ENCODE measurements at regions not wholly inside any gene's neighbourhood (a gene's known extent, or its start where the extent isn't known, plus 50 kb on each side); places are given as distances from the start of the nearest gene placed in this dataset.

DNA sequence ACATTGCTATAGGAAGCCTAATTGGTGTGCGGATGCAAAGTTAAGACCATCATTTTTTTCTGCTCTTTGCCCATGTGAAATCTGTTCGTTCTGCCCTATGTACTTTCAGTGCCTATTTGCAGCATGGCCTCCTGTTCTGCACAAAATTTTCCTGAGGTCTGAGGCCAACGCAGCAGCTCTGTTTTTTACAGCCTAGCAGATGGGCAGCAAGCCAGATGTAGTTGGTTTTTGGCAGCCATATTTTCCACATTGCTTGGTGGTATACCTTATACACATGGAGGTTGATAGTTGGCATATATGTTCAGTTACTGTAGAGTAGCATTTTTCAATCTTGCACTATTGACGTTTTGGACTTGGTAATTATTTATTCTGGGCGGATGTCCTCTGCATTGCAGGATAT lies 133.5 kb upstream of the MRPS30 start:
- in situ Hi-C loops (cut with HindIII; ENCODE audit: extremely low pct_ligation_motif_present, low pct_unique_long_range_greater_than_20kb): no loop called here

More for the DNA sequence above, 133.5 kb upstream of the MRPS30 start:
- no TSS peak for BruUV-seq (replicated peaks)
- ChIA-PET CTCF (ENCODE audit: low intra/inter-chr PET ratio, low total read pairs) (no interaction called here), POLR2A (no interaction called here)
- H3K27me3 ChIP-seq (ENCODE audit: control insufficient read depth in 1 of 2, insufficient read depth in 2 of 2, low read length in 2 of 2): no peaks in the 10 kb centered on the region
- intact Hi-C loops (cut with micrococcal nuclease; ENCODE audit: unreplicated experiment): no loop called here
- no peak overlapping the region for H3K4me3 ChIP-seq (replicated peaks in 1 of 3; ENCODE audit: insufficient read depth in 1 of 3, low read depth in 2 of 3, low read length in 3 of 3)
- no peak overlapping the region for H3K27ac ChIP-seq (ENCODE audit: extremely low read length, insufficient read depth, low read length)
- no peaks in the 10 kb centered on the region for H3K4me1 ChIP-seq (ENCODE audit: insufficient read depth, low read length)
- no peak overlapping the region for H2AFZ ChIP-seq (ENCODE audit: low read length)
- H3K9me3 ChIP-seq (ENCODE audit: low read length): peaks cover 13% of the 10 kb centered on the region
- FAIRE-seq (no peak), ATAC-seq (no peak), DNase-seq (ENCODE audit: low spot score) (no peak)
- no peaks in the 10 kb centered on the region for H3K36me3 ChIP-seq (replicated peaks in 1 of 2; ENCODE audit: control insufficient read depth in 1 of 2, insufficient read depth in 2 of 2, low read length in 2 of 2)
- no peak overlapping the region for H3K4me2 ChIP-seq (ENCODE audit: low read depth, low read length)
- no peak overlapping the region for H3K9ac ChIP-seq (ENCODE audit: insufficient read depth, low read depth, low read length)
- no peak for TF ChIP-seq ZNF646 (CRISPR knock-in tag; IDR thresholded peaks at IDR 0.05)
- no peak for TF ChIP-seq MTF2 (CRISPR knock-in tag; IDR thresholded peaks at IDR 0.05; ENCODE audit: borderline replicate concordance)
- no peak for TF ChIP-seq HMG20B (CRISPR knock-in tag; conservative IDR thresholded peaks at IDR 0.05)
- TF ChIP-seq CBX1 (IDR thresholded peaks at IDR 0.05; ENCODE audit: low read depth): no peak
- TF ChIP-seq, protein P1, sequence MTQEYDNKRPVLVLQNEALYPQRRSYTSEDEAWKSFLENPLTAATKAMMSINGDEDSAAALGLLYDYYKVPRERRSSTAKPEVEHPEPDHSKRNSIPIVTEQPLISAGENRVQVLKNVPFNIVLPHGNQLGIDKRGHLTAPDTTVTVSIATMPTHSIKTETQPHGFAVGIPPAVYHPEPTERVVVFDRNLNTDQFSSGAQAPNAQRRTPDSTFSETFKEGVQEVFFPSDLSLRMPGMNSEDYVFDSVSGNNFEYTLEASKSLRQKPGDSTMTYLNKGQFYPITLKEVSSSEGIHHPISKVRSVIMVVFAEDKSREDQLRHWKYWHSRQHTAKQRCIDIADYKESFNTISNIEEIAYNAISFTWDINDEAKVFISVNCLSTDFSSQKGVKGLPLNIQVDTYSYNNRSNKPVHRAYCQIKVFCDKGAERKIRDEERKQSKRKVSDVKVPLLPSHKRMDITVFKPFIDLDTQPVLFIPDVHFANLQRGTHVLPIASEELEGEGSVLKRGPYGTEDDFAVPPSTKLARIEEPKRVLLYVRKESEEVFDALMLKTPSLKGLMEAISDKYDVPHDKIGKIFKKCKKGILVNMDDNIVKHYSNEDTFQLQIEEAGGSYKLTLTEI (CRISPR knock-in tag; conservative IDR thresholded peaks at IDR 0.05): no peak
- H3K79me2 ChIP-seq (ENCODE audit: insufficient read depth, low read length): no peaks in the 10 kb centered on the region
- 2% methylated on average over 5 of the region's 5 CpGs for WGBS (ENCODE audit: low lambda C conversion rate)
- H4K20me1 ChIP-seq (ENCODE audit: insufficient read depth, low read length): no peaks in the 10 kb centered on the region

Data from HepG2 (cell line).